KBM-7 (cell line): ENCODE measurements at regions not wholly inside any gene's neighbourhood (a gene's known extent, or its start where the extent isn't known, plus 50 kb on each side); places are given as distances from the start of the nearest gene placed in this dataset.

Experiments
- DNase-seq: peaks from one replicate; pipeline ENCODE4 v3.0.0-alpha.2; 2015
- in situ Hi-C: fragments of 300-500 bp; cut with MboI; formaldehyde crosslinking; loops from 2 replicates; pipeline ENCODE4 v1.14.3; 2020; ENCODE audit warnings: low sequenced_read_pairs, low pct_unique_long_range_greater_than_20kb, mixed read lengths

DNA sequence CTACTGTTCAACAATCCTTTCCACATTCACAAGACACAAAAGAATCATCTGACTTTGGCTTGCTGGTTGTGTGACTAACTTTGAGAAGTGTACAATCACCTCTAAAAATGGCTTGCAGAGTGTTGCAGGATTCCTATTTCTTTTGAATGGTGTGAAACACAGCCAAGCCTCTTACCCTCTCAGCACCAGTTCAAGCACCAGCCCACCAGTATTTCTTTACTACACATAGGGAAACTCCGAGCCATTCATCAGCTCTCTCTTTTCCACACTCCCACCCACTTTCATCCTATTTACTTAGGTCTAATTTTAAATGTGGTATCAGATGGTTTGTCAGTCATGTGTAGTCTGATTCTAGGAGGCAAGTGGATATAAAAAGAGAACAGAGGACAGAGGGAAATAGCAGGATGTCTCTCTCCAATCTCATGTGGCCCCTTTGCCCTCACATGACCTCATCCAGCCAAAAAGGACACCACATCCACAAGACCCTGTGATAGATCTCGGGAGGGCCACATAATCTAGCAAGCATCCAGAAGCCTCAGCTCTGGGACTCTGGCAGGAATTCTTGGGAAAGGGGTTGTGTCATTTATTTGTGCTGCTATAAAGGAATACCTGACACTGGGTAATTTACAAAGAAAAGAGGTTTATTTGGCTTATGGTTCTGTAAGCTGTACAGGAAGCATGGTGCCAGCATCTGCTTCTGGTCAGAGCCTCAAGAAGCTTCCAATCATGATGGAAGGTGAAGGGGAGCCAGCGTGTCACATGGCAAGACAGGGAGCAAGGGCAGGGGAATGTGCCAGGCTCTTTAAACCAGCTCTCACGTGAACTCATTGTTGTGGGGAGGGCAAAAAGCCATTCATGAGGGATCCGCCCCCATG, 66.8 kb upstream of the NEBL start:
- in situ Hi-C loops: no loop called here
- no peak for DNase-seq

DNA sequence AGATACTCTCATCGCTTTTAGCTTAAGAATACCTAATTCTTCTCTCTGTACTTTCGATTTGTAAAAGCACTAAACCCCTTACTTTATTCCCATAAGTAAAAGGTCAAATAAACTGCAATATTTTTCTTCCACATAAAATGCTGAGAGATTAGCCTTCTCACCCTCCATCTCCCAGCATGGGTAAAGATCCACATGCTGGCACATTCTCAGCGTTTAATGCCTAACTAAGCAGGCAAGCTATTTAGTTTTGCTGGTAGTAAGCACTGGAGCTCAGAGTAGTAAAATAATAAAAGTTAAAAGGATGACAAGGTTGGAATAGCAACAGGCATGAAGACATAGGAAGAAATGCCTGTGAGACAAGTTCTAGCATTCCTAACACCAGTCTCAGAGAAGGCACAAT, 65.9 kb upstream of the NEBL start:
- in situ Hi-C loops: no loop called here
- no peak for DNase-seq

DNA sequence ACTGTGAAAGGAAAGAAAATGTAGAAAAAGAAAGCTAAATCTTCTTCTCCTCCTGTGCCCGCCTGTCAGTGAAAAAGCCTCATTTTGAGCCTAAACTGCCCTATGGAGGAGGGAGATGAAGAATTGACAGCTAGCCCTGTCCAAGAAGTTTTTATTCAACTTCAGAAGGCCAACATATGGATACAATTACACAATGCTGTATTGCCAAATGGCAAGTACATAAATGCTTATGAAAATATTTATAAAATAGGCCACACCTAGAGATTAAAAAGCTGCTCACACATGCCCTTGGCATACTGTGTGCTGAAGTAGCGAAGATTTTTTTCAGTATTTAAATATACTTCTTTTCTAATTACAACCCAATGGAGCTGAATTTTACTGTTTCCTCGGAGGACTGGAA, 65.1 kb upstream of the NEBL start:
- no peak for DNase-seq
- in situ Hi-C loops: no loop called here

DNA sequence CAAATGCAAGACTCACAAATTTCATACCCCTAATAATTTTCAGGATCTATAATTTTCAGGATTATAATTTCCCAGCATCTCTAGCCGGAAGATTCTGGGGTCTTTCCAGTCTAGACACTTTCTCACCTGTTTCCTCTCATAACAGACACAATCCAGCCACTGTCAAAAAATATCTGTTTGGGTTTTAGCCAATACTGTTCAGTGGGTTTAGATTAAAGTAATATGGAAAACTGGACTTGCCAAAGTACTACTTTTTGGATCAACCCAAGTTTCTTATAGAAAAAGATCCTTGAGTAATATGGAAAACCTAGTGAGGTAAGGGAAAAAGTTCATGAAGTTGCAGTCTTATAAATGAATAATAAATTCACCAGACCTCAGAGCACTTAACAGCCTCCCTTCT, 62.1 kb upstream of the NEBL start:
- DNase-seq: no peak
- in situ Hi-C loops: no loop called here

DNA sequence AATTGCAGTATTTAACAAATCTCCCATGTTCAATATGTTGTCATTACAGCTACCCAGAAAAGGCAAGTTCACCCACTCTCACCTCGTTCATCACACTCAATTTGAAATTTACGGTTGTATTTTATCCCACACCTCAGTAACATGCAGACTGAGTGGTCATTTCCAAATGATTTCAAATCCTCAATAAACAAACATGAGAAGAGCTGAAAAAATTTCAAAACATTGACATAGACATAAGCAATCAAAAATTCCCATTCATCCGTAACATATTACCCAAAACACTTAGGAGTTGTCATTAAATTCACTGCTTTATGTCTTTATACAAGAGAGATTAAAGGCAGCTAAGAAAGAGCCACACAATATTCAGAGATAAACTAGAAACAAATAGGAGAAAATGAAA, 61.7 kb upstream of the NEBL start:
- in situ Hi-C loops: no loop called here
- DNase-seq: no peak

DNA sequence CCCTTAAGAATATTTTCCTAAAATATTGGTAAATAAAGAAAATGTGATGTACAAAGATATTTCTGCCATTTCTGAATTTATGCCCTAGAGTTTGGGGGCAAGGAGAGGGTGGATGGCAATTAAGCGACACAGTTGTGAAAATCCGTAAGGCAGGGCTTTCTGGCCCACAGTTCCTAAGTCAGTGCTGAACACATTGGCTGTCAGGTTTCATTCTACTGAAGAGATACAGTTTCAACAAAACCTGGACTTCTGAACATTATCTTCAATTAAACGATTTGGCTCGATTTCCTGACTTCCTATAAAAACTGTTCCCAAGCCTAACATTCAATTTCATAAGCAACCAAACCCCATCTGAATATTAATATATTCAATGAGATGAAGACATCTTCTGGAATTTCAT, 61.1 kb upstream of the NEBL start:
- DNase-seq: no peak
- in situ Hi-C loops: no loop called here

DNA sequence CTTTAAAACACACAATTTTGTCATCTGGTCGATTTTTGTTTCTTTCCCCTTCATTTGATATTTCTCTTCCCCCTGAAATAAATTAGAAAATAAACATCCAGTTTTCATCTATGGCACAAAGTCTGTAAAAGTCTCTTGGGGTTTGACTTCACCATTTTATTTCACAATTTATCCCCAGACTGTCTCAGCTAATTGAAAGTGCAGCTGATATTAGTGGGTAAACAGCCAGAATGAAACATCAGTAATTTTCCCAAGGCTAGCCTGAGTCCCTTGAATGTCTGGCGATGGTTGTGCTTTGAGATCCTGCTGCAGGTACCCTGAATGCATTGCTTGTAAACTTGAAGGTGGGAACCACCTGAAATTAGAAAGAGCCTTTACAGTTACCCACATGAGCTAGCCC, 60.6 kb upstream of the NEBL start:
- in situ Hi-C loops: no loop called here
- DNase-seq: no peak

DNA sequence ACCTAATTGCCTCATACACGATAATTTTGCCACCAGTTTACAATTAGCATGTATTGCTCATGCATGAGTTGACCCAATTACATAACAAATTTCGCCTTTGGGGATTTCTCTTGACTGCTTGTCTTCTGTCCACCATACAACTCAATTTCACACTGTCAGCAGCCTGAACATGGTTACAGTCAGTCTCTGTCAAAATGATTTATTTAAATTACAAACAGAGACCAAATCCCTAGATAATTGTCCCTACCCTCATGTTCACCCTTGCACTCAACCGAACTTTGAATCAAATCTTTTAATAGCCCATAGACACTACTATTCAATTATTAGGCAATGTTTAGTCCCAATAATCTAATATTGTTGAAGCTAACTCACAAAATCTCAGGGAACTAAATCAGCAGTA, 59.7 kb upstream of the NEBL start:
- in situ Hi-C loops: no loop called here
- DNase-seq: no peak

DNA sequence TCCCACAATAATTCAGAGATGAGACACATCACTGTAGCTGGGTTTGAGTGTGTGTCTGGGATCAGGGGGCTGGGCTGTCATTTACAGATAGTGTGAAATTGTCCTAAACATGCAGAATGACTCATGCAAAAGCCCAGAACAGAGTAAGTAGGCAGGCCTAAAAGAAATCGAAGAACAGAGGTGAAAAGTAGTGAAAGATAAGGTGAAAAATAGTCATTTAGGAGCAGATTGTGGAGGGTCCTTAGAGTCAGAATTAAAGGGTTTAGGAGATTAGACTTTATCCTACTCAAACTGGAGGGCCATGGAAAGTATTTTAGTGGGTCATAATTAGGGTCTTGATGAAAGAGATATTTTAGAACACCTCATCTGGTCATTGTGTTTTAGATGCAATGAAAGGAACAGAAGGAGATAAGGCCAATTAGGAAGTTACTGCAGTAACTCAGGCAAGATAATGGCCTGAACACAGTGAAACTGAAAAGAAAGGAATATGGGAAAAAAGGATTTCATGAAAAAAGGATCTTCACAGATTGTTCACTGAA, 58.3 kb upstream of the NEBL start:
- in situ Hi-C loops: no loop called here
- no peak for DNase-seq

DNA sequence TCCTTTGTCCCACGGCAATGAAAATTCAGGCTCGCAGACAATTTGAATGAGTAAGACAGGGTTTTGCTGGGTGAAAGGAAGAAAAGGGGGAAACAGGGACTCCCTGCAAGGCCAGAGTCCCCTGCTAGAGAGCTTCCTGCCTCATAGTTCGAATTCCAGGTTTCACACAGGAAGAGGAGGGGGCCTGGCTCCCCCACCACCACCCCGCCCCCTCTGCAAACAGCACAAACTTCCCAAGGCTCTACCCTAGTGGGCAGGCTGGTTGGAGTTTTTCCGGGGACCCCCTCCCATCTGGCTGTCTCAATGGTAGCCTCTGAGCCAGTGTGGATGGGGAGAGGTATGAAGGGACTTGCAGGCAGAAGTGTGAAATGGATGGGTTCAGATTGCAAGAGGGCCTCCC, 57.4 kb upstream of the NEBL start:
- DNase-seq: no peak
- in situ Hi-C loops: no loop called here

DNA sequence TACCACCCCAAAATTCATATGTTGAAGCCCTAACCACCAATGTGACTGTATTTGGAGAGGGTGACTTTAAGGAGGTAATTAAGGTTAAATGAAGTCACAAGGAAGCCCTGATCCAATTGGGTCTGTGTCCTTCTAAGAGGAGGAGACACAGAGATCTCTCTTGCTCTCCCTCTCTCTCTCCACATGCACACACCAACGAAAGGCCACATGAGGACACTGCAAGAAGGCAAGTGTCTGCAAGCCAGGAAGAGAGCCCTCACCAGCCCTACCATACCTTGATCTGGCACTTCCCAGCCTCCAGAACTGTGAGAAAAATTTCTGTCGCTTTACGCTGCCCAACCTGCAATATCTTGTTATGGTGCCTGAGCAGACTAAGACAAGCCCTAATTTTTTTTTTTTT, 56.0 kb upstream of the NEBL start:
- no peak for DNase-seq
- in situ Hi-C loops: no loop called here

DNA sequence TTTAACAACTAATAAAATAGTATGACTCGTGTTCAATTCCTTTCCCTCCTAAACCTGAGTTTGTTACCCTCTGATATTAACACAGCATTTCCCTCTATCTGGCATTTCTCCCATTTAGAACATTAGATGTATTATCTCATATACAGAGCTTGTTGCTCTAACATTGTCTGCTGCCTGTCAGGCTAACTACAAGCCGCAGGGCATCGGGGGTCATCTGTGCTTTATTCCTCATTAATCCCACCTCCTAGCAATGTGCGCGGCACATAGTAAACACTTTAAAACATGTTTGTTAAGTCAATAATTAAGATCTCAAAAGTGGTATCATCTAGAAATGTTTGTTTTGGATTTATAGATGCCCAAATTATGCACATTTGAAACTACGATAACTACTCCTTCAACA, 52.9 kb upstream of the NEBL start:
- in situ Hi-C loops: no loop called here
- no peak for DNase-seq

DNA sequence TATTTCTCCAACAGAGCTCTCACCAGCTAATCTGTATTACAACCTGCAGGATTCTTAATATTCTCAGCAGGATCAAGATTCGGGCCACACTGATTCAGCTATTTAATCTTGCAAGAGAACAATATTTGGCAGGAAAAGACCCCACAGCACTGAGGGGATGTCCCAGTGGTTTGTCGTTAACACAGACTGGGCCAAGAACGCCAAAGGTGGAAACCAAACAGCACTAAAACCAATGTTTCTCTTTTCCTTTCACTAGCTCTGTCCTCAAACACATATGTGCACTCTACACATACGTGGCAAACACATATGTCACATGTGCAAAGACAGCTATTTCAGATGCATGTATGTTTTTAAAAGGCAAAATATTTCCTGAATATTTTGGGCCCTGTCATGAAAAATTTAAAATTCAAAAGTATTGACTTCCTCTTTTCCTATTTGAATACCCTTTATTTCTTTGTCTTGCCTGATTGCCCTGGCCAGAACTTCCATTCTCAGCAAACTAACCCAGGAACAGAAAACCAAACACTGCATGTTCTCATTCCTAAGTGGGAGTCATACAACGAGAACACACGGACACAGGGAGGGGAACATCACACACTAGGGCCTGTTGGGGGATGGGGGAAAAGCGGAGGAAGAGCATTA, 51.7 kb upstream of the NEBL start:
- in situ Hi-C loops: no loop called here
- no peak for DNase-seq
